ENCODE measurements at regions not wholly inside any gene's neighbourhood (a gene's known extent, or its start where the extent isn't known, plus 50 kb on each side); places are given as distances from the start of the nearest gene placed in this dataset.

DNA sequence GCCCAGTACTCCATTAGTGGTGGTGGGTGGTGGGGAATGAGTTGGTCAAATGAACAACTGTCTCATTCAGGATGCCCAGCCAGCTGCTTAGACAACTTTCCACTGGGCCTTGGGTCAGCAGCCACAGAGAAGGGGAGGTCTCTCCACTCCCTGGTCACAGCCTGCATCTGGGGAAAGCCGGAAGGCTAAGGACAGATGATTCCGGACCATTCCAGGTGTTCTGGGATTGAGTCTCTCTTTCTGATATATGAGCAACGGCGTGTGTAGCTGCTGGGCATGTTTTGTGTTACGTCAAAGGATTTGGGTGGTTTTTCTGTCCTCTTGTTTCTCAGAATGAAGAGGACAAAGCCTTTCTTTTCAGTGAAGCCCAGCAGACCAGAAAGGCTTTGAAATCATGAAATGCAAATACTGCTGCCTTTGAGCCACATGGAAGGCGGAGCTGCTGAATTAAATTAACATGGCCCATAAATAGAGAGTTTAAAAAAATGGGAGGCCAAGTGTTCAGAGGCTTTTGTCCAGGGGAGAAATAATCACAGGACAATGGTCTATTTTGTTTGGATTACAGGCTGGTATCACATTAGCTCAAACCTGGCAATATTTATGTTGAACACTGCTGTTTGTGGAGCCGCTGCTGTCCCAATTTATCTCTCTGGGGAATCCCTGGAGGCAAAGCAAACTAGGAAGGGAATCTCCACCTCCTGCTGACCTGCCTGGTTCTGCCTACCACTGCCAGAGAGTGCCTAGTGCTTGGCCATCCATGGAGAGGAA, 234.4 kb upstream of the E2F8 start (continued):
- TF ChIP-seq XRCC5 (IDR thresholded peaks at IDR 0.05; ENCODE audit: low read depth, low read length) (no peak), BRD9 (IDR thresholded peaks at IDR 0.05; ENCODE audit: low read depth, partially characterized antibody) (no peak), RFX1 (IDR thresholded peaks at IDR 0.05) (no peak), BCL6 (CRISPR knock-in tag; IDR thresholded peaks at IDR 0.05) (no peak), ILK (tag; IDR thresholded peaks at IDR 0.05; ENCODE audit: borderline replicate concordance, low read depth) (no peak)

DNA sequence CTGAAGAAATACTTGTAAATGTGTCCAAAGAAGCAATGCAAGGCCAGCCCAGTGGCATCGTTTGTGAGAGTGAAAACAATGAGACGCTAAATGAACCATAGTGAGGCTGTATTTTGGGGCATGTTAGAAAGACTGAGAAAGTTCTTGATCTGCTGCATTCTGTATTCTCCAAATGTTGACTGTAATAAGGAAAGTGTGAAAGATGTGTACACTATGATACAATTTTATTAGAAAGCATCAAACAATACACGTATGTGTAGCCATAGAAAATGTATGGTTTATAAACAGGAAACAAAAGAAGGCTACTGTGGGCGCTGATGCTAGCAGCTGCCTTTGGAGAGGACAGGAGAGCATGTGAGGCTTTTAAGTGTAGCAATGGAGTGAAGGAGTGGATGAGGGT, 233.5 kb upstream of the E2F8 start:
- Histone ChIP-seq H3K4me3 (no peak overlapping the region), H3K9me1 (ENCODE audit: control insufficient read depth, insufficient read depth, low read length) (no peaks in the 10 kb centered on the region), H3K9me3 (replicated peaks; ENCODE audit: control insufficient read depth, insufficient read depth, low read depth, low read length) (no peaks in the 10 kb centered on the region), H3K27me3 (ENCODE audit: control insufficient read depth in 2 of 2, insufficient read depth in 2 of 2, low read length in 2 of 2) (peaks cover 8 to 16% of the 10 kb centered on the region in 2 experiments; a peak in 4 of 5 replicates), H3K4me1 (replicated peaks in 1 of 2; ENCODE audit: control insufficient read depth in 2 of 2, insufficient read depth in 2 of 2, low read length in 2 of 2) (no peaks in the 10 kb centered on the region), H2AFZ (ENCODE audit: low read depth, low read length) (no peak overlapping the region), H3K9ac (ENCODE audit: insufficient read depth in 1 of 2, low read depth in 2 of 2, low read length in 2 of 2) (no peak overlapping the region), H3K36me3 (ENCODE audit: control insufficient read depth, insufficient read depth, low read length) (no peaks in the 10 kb centered on the region), H3K4me2 (ENCODE audit: insufficient read depth, low read length) (no peak overlapping the region), H3K79me2 (ENCODE audit: control insufficient read depth, insufficient read depth, low read length) (no peaks in the 10 kb centered on the region), H3K27ac (ENCODE audit: extremely low read depth, low read depth, low read length) (no peak overlapping the region), H4K20me1 (replicated peaks; ENCODE audit: control insufficient read depth, insufficient read depth, low read length) (no peaks in the 10 kb centered on the region; the same call in 1 of the 2 replicates)
- FAIRE-seq: no peak
- intact Hi-C loops (cut with micrococcal nuclease): no loop called here
- WGBS (ENCODE audit: insufficient coverage, low coverage, missing lambda C conversion rate): 2% methylated on average over 4 of the region's 4 CpGs
- POLR2A ChIA-PET: no interaction called here
- CTCF ChIA-PET (ENCODE audit: low intra/inter-chr PET ratio): no interaction called here
- no peak for DNase-seq (ENCODE audit: extremely low read depth in 1 of 4, low spot score in 3 of 4)
- TF ChIP-seq, protein P1, sequence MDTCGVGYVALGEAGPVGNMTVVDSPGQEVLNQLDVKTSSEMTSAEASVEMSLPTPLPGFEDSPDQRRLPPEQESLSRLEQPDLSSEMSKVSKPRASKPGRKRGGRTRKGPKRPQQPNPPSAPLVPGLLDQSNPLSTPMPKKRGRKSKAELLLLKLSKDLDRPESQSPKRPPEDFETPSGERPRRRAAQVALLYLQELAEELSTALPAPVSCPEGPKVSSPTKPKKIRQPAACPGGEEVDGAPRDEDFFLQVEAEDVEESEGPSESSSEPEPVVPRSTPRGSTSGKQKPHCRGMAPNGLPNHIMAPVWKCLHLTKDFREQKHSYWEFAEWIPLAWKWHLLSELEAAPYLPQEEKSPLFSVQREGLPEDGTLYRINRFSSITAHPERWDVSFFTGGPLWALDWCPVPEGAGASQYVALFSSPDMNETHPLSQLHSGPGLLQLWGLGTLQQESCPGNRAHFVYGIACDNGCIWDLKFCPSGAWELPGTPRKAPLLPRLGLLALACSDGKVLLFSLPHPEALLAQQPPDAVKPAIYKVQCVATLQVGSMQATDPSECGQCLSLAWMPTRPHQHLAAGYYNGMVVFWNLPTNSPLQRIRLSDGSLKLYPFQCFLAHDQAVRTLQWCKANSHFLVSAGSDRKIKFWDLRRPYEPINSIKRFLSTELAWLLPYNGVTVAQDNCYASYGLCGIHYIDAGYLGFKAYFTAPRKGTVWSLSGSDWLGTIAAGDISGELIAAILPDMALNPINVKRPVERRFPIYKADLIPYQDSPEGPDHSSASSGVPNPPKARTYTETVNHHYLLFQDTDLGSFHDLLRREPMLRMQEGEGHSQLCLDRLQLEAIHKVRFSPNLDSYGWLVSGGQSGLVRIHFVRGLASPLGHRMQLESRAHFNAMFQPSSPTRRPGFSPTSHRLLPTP (IDR thresholded peaks at IDR 0.05; ENCODE audit: borderline replicate concordance, extremely low read depth, insufficient read length): no peak
- TF ChIP-seq C11orf30 (IDR thresholded peaks at IDR 0.05; ENCODE audit: low read depth) (no peak), HDAC3 (IDR thresholded peaks at IDR 0.05; ENCODE audit: borderline replicate concordance, partially characterized antibody) (no peak), RBBP5 (IDR thresholded peaks at IDR 0.05; ENCODE audit: borderline replicate concordance, insufficient read depth, low read length, poor library complexity, severe bottlenecking) (no peak), NCOA6 (IDR thresholded peaks at IDR 0.05) (no peak), HCFC1 (IDR thresholded peaks at IDR 0.05; ENCODE audit: low read depth, low read length) (no peak), PRPF4 (IDR thresholded peaks at IDR 0.05; ENCODE audit: insufficient read depth, low read depth, low read length, poor library complexity, severe bottlenecking) (no peak), SAFB2 (IDR thresholded peaks at IDR 0.05; ENCODE audit: borderline replicate concordance, low read depth, low read length, severe bottlenecking) (no peak)
- in situ Hi-C loops (cut with MboI): no loop called here
- no peak for ATAC-seq
- BruUV-seq (replicated peaks): no TSS peak
